GM18505 (cell line): ENCODE measurements at regions not wholly inside any gene's neighbourhood (a gene's known extent, or its start where the extent isn't known, plus 50 kb on each side); places are given as distances from the start of the nearest gene placed in this dataset.

Experiments
- ATAC-seq: cut with Tn5 transposase; IDR thresholded peaks from one replicate; pipeline ENCODE4 v1.9.1; 2021; ENCODE audit not compliant: unreplicated experiment
- POLR2A ChIP-seq: IDR thresholded peaks from 4 replicates; pipeline ENCODE4 v1.6.1; 2011; ENCODE audit warnings: borderline replicate concordance; ENCODE audit not compliant: insufficient read depth, insufficient read length; ENCODE audit errors: extremely low read depth

DNA sequence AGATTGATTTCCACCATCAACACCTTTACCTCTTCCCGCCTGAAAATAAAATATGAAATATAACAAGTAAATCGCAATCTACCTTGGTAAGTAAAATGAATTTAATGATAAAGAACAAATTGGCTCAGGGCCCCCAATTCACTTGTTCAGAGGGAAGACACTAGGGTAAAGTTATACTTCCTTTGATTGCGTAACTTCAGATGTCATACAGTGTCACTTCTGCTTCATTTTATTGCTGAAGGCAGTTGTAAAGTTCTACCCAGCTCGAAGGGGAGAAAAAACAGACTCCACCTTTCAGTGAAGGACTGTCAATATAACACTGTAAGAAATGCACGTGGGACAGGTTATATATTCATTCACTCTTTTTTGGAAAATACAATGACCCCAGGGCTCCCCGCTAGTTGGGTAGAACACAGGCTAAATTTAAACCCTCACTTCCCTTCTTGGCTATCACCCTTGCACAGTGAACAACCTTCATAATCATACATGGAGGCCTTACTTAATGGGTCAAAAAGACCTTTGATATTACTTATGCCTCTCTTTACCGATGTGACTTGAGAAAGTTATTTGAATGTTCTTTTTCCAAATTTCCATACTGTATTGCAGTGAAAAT is 848.8 kb downstream of the MAT2B start:
- TF ChIP-seq POLR2A = no peak
- no peak for ATAC-seq

DNA sequence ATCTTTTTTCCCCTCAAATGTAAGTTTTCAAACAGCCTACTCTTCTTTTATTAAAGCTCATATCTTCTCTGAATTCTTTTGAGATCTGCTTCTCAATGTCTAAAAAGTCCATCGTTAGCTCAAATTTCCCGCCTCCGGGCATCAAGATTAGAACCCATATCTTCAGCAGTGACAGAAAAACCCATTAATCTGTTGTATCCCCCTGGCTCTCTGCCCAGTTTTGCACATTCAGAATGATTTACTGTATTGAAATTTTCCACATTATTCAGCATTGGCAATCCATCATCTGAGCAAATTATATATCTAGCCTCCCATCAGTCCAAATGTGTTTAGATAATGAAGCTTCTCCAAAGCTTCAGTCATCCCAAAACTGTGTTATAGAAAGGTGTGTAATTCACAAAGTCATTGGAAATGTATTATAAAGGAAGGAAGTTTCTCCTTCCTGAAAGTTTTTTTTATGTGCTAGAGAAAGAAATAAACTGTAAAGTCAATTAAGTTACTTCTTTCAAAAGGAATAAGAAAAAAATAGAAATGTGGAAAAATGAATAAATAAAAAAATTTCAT is 849.9 kb downstream of the MAT2B start:
- ATAC-seq = no peak
- TF ChIP-seq POLR2A = no peak

DNA sequence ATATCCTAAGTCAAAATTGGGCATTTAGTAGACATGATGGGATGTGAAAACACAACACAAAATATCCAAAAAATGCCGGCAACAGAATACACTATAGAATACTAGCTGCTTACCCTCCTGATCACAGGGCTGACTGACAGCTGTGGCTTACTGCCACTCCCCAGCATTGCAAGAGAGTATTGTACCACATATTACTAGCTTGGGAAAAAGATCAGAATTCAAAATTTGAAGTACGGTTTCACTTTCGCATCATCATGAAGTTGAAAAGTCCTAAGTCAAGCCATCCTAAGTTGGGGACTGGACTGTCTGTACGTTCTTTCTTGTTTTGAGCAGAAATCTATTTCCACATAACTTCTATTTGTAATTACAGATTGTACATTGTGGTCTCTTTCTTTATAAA is 851.4 kb downstream of the MAT2B start:
- no peak for TF ChIP-seq POLR2A
- ATAC-seq = no peak

DNA sequence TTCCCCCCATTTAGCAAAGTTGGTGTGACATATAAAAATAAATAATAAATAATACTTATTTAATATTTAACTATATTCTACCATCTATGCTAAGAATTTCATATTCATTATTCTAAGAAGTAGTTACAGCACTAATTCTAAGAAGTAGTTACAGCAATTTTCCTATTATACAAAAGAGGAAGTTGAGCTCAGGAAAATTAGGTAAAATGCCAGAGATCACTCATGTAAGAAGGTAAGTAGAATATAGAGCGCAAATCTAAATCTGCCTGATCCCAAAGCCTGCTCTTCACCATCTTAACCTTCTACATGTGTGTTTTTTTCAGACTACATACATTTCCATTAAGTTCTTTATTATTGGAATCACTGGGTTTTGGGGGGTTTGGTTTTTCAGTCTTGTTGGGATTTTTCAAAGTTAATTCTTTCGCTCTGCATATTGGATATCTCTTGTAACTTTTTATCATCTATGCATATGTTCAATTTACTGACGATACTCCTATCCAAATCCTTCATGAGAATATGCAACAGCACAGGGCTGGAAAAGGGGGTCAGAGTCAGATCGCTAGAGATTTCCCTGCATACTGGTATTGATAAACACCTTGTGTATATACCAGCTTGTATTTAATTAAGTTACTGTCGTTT is 852.1 kb downstream of the MAT2B start:
- TF ChIP-seq POLR2A = no peak
- no peak for ATAC-seq

DNA sequence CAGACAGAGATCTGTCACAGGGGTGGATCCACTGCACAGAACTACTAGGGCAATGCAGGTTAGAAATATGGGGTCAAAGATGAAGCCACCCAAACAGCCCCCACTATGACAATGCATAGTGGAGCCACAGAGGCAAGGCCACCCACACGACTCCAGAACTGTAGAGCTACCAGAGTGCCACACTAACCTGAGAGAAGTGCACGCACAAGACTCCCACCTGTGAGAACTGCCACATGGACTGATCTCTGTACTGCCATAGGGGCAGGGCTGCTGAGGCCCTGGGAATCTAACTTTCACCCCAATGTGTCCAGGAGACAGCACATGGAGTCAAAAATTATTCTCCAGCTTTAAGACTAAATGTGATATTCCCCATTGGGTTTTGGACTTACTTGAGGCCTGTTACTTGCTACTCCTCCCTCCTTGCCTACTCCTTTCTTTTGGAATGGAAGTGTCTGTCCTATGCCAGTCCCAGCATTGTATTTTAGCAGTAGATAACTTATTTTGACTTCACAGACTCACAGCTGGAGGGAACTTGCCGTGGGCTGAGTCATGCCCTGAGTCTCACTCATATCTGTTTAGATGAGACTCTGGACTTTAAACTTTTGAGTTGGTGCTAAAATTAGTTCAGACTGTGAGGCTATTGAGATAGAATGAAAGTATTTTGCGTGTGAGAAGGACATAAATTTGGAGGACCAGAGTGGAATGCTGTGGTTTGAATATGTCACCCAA is 853.3 kb downstream of the MAT2B start:
- ATAC-seq = no peak
- TF ChIP-seq POLR2A = no peak

DNA sequence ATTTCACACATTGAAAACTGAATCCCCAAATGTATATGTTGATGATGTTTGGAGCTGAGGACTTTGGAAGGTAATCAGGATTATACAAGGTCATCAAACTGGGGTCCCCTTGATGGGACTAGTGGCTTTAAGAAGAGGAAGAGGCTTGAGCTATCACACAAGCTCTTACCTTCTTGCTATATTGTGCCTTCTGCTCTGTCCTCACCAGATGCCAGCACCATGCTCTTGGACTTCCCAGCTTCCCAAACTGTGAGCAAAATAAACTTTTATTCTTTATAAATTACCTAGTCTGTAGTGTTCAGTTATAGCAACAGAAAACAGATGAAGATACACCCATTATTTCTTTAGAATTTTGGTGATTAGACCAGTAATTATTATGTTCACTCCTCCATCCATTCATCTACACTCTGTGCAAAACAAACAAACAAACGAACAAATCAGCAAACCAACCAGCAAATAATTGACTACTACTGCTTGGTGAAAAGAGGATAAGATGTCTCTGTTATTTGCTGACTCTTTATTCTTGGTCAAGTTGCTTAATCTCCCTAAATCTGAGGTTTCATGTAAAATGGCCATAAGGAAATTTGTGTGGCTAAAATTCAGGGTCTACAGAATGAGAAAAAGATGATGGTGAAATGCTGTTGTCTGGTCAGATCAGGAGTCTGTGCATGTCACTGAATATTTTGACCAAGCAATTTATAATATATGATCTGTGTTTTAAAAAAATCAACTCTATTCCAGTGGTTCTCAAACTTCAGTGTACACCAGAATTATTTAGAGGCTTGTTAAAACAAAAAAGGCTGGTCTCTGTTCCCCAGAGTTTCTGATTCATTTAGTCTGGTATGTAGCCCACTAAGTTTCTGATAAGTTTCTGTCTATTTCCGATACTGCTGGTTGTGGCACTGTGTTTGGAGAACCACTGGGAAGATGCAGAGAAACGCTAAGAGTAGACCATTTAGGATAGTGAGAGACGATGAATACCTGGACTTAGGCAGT is 854.1 kb downstream of the MAT2B start:
- no peak for TF ChIP-seq POLR2A
- no peak for ATAC-seq

DNA sequence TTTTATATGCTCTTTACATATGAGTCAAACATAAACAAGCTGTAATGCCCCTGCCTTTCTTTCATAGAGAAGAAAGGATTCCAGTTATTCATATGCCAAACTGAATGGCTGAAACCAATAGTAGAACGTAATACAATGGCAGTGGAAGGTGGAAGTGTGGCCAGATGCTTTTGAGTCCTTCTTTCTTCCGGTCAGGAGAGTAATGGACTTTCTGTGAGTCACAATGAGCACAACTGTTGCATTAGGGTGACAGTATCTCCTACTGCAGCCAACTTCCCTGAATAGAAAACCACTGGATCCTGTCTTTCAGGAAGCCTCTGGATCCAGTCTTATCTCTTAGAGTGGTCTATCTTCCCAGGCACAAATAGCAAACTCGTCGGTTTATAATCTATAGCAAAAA is 855.2 kb downstream of the MAT2B start:
- ATAC-seq = no peak
- TF ChIP-seq POLR2A = no peak

DNA sequence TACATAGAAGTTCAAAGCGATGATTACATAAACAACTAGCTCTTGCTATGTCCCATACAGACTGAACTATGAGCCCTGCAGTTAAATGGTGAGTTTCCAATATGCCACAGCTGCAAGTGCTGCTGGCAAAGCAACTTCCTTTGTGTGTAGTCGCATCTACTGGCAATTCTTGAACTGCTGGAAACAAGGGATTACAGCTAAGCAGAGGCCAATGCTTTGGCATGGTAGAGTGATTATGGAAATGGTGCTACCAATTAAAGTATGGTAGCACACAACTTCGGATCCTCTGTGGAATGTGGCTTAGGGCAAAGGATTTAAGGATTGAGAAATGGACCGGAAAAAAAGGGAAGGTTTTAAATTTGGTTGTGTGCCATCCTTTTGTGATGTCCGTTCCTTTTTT is 856.6 kb downstream of the MAT2B start:
- ATAC-seq = no peak
- TF ChIP-seq POLR2A = no peak

DNA sequence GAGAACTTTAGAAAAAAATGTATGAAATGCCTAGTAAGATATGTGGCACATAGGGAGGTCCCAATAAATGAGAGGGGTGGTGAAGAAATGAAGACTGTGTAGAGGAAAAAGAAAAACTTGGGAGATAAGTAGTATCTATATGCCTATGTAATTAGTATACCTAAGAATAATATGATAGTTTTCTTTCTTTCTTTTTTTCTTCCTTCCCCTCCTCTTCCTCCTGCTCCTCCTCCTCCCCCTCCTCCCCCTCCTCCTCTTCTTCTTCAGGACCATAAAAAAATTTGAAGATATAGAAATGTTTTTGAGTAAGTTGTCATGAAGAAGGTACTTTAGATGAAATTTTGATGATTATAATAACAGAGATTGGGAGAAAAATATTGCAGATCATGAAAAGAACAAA is 857.4 kb downstream of the MAT2B start:
- TF ChIP-seq POLR2A = no peak
- ATAC-seq = no peak

DNA sequence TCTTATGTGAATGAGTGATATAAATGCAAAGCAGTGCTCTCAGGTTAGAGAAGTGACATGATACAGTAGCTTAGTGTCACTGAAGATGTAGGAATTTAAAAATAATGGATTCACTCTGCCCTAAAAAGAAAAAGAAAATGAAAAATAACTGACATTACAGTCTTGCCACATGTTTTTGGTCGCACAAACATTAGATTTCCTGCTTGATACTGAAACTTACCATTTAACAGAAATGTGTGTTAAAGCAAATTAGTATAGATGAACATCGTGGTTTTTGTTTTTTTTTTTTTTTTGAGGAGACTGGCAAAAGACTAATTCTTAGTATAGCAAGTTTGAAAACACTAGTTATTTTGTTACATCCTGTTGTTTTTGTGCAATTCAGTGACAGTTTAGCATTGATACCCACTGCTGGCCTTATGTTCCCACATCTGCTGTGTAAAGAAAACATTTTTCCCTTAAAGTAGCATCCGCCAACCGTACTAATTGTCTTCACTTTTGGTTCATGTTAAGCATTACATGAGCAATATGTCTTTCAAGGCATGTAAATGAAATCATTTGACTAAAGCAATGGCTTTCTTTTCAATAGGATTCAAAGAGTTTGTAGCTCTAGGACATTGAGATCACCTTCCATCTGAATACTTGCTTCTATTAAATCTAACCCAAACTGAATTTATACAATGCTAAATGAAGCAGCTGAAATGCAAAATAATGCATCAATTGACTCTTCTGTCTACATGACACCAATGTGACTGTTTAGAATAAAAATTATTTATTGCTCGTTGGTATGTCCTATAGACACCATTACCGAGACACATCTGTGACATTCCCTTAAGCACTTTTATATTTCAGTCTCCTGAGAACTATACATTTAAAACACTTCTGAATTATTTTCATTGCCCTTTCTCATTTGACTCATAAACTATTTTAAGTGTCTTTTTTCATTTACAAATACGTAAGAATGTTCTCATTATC is 859.1 kb downstream of the MAT2B start:
- ATAC-seq = no peak
- no peak for TF ChIP-seq POLR2A

DNA sequence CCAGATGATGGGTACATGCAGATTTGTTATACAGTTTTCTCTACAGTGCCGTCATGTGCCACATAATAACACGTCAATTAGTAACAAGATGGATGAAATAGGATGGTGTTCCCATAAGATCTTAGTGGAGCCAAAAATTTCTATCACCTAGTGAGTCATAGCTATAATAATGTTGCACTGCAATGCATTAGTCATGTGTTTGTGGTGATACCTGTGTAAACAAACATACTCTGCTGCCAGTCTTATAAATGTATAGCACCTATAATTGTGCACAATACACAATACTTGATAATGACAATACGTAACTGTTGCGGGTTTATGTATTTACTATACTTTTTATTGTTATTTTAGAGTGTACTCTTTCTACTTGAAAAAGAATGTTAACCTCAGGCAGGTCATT is 865.4 kb downstream of the MAT2B start:
- no peak for TF ChIP-seq POLR2A
- no peak for ATAC-seq

DNA sequence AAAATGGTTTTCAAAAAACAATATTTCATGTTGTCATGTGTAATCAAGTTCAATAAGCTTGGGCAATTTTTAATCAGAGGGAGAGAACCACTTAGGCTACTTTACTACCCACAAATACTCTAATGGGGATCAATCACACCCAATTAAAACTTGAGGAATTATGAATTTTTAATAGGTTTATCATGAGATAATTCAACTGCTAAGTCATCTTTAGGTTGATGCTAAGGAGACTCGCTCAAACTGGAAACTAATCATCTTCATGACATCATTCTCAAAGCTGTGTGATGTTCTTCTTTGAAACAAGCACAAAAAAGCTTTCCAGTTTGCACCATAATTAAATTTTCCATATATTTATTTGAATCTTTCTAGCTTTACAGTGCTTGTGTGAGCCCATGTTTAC is 867.5 kb downstream of the MAT2B start:
- TF ChIP-seq POLR2A = no peak
- no peak for ATAC-seq
